GM23338 (cell line): ENCODE measurements at regions not wholly inside any gene's neighbourhood (a gene's known extent, or its start where the extent isn't known, plus 50 kb on each side); places are given as distances from the start of the nearest gene placed in this dataset.

Source experiments
- EZH2 ChIP-seq: fragments of 200-600 bp; sonication (generic); IDR thresholded peaks from one replicate; pipeline ENCODE4 v1.8.0; 2017; ENCODE audit warnings: antibody characterized with exemption, mild to moderate bottlenecking, low read depth; ENCODE audit not compliant: unreplicated experiment
- EZH2phosphoT487 ChIP-seq: fragments of 200-600 bp; sonication (generic); IDR thresholded peaks from one replicate; pipeline ENCODE4 v1.8.1; 2018; ENCODE audit warnings: antibody characterized with exemption; ENCODE audit not compliant: unreplicated experiment
- NANOG ChIP-seq: IDR thresholded peaks from 2 replicates; pipeline ENCODE4 v1.6.1; 2016; ENCODE audit warnings: antibody characterized with exemption, borderline replicate concordance
- POLR2AphosphoS5 ChIP-seq: IDR thresholded peaks from 2 replicates; pipeline ENCODE4 v1.6.1; 2016; ENCODE audit warnings: antibody characterized with exemption, low read depth
- TF ChIP-seq, protein P1 (sequence below), 2 experiments: fragments of 200-600 bp in 1 of 2; sonication (generic) in 1 of 2; conservative IDR thresholded peaks; 2 replicates each; pipeline versions ENCODE4 v1.5.1 to v1.6.1; 2016 to 2017; ENCODE audit warnings: antibody characterized with exemption in 2 of 2, low read depth in 2 of 2, mild to moderate bottlenecking in 2 of 2, moderate library complexity in 1 of 2
- TF ChIP-seq, protein P2 (sequence below): IDR thresholded peaks from one replicate; pipeline ENCODE4 v1.6.1; 2018; ENCODE audit warnings: antibody characterized with exemption; ENCODE audit not compliant: unreplicated experiment

DNA sequence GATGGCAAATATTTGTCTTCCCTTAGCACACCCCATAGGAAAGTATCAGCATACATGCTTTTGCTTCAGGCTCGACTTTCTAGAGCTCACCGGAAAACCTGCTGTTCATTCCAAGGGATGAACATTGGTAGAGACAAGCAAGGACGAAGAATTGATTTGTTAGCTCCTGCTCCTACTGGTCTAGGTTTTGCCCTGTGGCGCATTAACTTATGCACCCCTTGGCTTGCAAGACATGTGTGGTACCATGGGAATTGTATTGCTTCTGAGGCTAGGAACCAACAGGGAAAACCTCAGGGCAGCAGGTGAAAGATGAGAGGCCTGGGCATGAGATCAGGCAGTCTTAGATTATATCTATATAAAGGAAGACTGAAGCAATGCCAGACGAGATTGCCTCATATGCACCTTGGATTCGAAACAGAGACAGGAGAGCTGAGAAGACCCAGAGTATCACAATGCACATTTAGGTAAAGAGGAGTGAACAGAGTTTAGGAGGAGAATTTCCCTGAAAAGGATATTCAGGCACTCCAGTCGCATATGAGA lies 771.2 kb upstream of the B3GALT2 start:
- TF ChIP-seq EZH2 = no peak
- TF ChIP-seq POLR2AphosphoS5 = no peak
- TF ChIP-seq, protein P1, sequence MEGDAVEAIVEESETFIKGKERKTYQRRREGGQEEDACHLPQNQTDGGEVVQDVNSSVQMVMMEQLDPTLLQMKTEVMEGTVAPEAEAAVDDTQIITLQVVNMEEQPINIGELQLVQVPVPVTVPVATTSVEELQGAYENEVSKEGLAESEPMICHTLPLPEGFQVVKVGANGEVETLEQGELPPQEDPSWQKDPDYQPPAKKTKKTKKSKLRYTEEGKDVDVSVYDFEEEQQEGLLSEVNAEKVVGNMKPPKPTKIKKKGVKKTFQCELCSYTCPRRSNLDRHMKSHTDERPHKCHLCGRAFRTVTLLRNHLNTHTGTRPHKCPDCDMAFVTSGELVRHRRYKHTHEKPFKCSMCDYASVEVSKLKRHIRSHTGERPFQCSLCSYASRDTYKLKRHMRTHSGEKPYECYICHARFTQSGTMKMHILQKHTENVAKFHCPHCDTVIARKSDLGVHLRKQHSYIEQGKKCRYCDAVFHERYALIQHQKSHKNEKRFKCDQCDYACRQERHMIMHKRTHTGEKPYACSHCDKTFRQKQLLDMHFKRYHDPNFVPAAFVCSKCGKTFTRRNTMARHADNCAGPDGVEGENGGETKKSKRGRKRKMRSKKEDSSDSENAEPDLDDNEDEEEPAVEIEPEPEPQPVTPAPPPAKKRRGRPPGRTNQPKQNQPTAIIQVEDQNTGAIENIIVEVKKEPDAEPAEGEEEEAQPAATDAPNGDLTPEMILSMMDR (conservative IDR thresholded peaks at IDR 0.05; ENCODE audit: low read depth in 2 of 2) = no peak
- TF ChIP-seq, protein P2, sequence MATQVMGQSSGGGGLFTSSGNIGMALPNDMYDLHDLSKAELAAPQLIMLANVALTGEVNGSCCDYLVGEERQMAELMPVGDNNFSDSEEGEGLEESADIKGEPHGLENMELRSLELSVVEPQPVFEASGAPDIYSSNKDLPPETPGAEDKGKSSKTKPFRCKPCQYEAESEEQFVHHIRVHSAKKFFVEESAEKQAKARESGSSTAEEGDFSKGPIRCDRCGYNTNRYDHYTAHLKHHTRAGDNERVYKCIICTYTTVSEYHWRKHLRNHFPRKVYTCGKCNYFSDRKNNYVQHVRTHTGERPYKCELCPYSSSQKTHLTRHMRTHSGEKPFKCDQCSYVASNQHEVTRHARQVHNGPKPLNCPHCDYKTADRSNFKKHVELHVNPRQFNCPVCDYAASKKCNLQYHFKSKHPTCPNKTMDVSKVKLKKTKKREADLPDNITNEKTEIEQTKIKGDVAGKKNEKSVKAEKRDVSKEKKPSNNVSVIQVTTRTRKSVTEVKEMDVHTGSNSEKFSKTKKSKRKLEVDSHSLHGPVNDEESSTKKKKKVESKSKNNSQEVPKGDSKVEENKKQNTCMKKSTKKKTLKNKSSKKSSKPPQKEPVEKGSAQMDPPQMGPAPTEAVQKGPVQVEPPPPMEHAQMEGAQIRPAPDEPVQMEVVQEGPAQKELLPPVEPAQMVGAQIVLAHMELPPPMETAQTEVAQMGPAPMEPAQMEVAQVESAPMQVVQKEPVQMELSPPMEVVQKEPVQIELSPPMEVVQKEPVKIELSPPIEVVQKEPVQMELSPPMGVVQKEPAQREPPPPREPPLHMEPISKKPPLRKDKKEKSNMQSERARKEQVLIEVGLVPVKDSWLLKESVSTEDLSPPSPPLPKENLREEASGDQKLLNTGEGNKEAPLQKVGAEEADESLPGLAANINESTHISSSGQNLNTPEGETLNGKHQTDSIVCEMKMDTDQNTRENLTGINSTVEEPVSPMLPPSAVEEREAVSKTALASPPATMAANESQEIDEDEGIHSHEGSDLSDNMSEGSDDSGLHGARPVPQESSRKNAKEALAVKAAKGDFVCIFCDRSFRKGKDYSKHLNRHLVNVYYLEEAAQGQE = no peak
- no peak for TF ChIP-seq EZH2phosphoT487
- no peak for TF ChIP-seq NANOG
